ENCODE measurements at regions not wholly inside any gene's neighbourhood (a gene's known extent, or its start where the extent isn't known, plus 50 kb on each side); places are given as distances from the start of the nearest gene placed in this dataset.

DNA sequence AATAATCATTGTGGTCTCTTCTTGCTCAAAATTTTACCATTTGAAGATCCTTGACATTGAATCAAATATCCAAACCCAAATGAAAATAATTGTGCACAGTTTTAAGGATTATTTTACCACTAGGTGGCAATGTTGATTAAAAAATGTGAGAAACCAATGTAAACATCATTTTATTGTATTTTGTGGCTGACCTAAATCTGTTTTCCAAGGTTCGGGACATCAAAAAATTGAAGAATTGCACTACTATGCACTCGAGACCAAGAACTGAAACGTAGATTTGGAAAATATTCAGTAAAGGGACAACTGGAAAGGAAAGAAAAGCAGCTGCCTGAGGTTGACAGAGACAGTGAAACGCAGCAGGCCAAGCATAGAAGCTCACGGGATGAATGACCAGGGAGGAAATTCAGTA, 259.3 kb downstream of the SNX13 start:
- DNase-seq: no peak
- no peaks in the 10 kb centered on the region for H3K9me3 ChIP-seq
- no peaks in the 10 kb centered on the region for H3K27me3 ChIP-seq
- H3K4me3 ChIP-seq: no peak overlapping the region
- intact Hi-C loops (cut with DNase I; ENCODE audit: low total_unique reads): no loop called here
- TF ChIP-seq CTCF (IDR thresholded peaks at IDR 0.05) (peak; percentile 17 to 44 (median 42)), POLR2A (IDR thresholded peaks at IDR 0.05) (no peak)
- H3K4me1 ChIP-seq: peaks cover 10% of the 10 kb centered on the region
- 50 to 62% methylated on average over 5 of the region's 5 CpGs for WGBS, 2 donors
- H3K36me3 ChIP-seq (ENCODE audit: low read depth, missing control alignments): no peaks in the 10 kb centered on the region
- no peak overlapping the region for H3K27ac ChIP-seq

GRCh38 chr7:17681965-17682364, 258.3 kb downstream of the SNX13 start:
- no peak overlapping the region for H3K4me3 ChIP-seq
- H3K36me3 ChIP-seq (ENCODE audit: low read depth, missing control alignments): no peaks in the 10 kb centered on the region
- H3K9me3 ChIP-seq: no peaks in the 10 kb centered on the region
- H3K27ac ChIP-seq: no peak overlapping the region
- intact Hi-C loops (cut with DNase I; ENCODE audit: low total_unique reads): no loop called here
- WGBS, 2 donors: 71 to 76% methylated on average over 4 of the region's 4 CpGs
- peaks cover 10% of the 10 kb centered on the region for H3K4me1 ChIP-seq
- no peaks in the 10 kb centered on the region for H3K27me3 ChIP-seq
- TF ChIP-seq CTCF (IDR thresholded peaks at IDR 0.05) (no peak), POLR2A (IDR thresholded peaks at IDR 0.05) (no peak)
- DNase-seq: no peak

DNA sequence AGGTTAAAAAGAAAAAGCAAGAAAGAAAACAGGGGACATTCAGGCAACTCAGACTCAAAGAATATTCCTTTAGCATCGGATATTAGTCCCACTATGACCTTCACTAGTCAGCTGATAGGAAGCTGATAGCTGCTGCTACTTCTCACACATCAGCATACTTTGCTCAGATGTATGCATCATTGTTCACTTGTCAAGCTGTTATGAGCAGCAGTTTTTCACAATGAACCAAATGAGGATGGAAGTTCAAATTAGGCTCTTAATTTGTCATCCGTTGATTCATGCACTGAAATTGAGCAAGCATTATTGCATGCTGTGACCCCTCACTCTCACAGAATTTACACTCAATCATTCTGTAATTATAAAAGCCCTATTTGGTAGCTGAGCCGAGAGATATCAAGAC, 257.7 kb downstream of the SNX13 start:
- no peak overlapping the region for H3K27ac ChIP-seq
- DNase-seq: no peak
- H3K4me1 ChIP-seq: peaks cover 10% of the 10 kb centered on the region
- 64 to 73% methylated on average over 3 of the region's 3 CpGs for WGBS, 2 donors
- no peaks in the 10 kb centered on the region for H3K27me3 ChIP-seq
- intact Hi-C loops (cut with DNase I; ENCODE audit: low total_unique reads): no loop called here
- no peaks in the 10 kb centered on the region for H3K36me3 ChIP-seq (ENCODE audit: low read depth, missing control alignments)
- no peak overlapping the region for H3K4me3 ChIP-seq
- TF ChIP-seq POLR2A (IDR thresholded peaks at IDR 0.05) (no peak), CTCF (IDR thresholded peaks at IDR 0.05) (no peak)
- H3K9me3 ChIP-seq: no peaks in the 10 kb centered on the region

DNA sequence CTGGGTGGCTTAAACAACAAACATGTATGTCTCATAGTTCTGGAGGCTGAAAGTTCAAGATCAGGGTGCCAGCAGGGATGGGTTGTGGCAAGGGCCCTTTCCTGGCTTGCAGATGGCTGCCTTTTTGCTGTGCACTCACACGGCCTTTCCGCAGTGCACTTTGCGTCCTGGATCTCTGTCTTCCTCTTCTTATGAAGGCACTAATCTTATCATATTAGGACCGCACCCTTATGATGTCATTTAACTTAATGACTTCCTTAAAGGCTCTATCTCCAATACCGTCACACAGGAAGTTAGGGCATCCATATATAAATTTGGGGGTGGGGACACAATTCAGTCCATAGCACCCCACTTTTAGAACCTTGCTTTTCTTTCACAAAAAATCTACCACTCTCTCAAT, 255.2 kb downstream of the SNX13 start:
- Histone ChIP-seq H3K27ac (no peak overlapping the region), H3K4me1 (peaks cover 2% of the 10 kb centered on the region), H3K9me3 (no peaks in the 10 kb centered on the region), H3K27me3 (no peaks in the 10 kb centered on the region), H3K4me3 (no peak overlapping the region), H3K36me3 (ENCODE audit: low read depth, missing control alignments) (no peaks in the 10 kb centered on the region)
- WGBS, 2 donors: 94 to 95% methylated on average over 5 of the region's 5 CpGs
- no peak for DNase-seq
- intact Hi-C loops (cut with DNase I; ENCODE audit: low total_unique reads): no loop called here
- TF ChIP-seq POLR2A (IDR thresholded peaks at IDR 0.05) (no peak), CTCF (IDR thresholded peaks at IDR 0.05) (no peak)

GRCh38 chr7:17687361-17687760, 252.9 kb downstream of the SNX13 start:
- no peak for TF ChIP-seq CTCF (IDR thresholded peaks at IDR 0.05)
- TF ChIP-seq POLR2A (IDR thresholded peaks at IDR 0.05): no peak
- H3K36me3 ChIP-seq (ENCODE audit: low read depth, missing control alignments): no peaks in the 10 kb centered on the region
- H3K9me3 ChIP-seq: no peaks in the 10 kb centered on the region
- no peaks in the 10 kb centered on the region for H3K27me3 ChIP-seq
- no peak overlapping the region for H3K4me3 ChIP-seq
- H3K27ac ChIP-seq: no peak overlapping the region
- no peak for DNase-seq
- WGBS, 2 donors: 95 to 100% methylated on average over 2 of the region's 2 CpGs
- no peaks in the 10 kb centered on the region for H3K4me1 ChIP-seq
- intact Hi-C loops (cut with DNase I; ENCODE audit: low total_unique reads): no loop called here
